ENCODE measurements at regions not wholly inside any gene's neighbourhood (a gene's known extent, or its start where the extent isn't known, plus 50 kb on each side); places are given as distances from the start of the nearest gene placed in this dataset.
A peak's percentile ranks its signal among the peaks of the same experiment; 100 is the strongest.
"Not testable (repeated sequence)": the region's sequence is repeated elsewhere in the genome, so short reads cannot be mapped to it uniquely, and the experiment has no call there.

- Mint-ChIP-seq H3K27ac (no peak overlapping the region), H3K9me3 (no peaks in the 10 kb centered on the region), H3K36me3 (no peaks in the 10 kb centered on the region)
- ATAC-seq (no peak), DNase-seq (ENCODE audit: low spot score in 2 of 2) (no peak)
Measured at GRCh38 chr2:156736950-156737349, 300.8 kb downstream of the GPD2 start.

- peak overlapping the region in 1 of 2 donors; percentile 20 for H3K27ac Mint-ChIP-seq
- no peak for ATAC-seq
Measured at GRCh38 chr2:156739301-156739700, 303.1 kb downstream of the GPD2 start.

GRCh38 chr2:156745619-156746018 lies 309.4 kb downstream of the GPD2 start:
- ATAC-seq (no peak), DNase-seq (ENCODE audit: low spot score in 2 of 2) (no peak)
- H3K27ac Mint-ChIP-seq, result no peak overlapping the region
- no peaks in the 10 kb centered on the region for H3K36me3 Mint-ChIP-seq
- H3K9me3 Mint-ChIP-seq, result no peaks in the 10 kb centered on the region

More at GRCh38 chr2:156739301-156739700, 303.1 kb downstream of the GPD2 start:
- no peaks in the 10 kb centered on the region for H3K9me3 Mint-ChIP-seq
- no peaks in the 10 kb centered on the region for H3K36me3 Mint-ChIP-seq
- no peak for DNase-seq (ENCODE audit: low spot score in 2 of 2)

GRCh38 chr2:156748221-156748620 lies 312.0 kb downstream of the GPD2 start:
- no peaks in the 10 kb centered on the region for H3K9me3 Mint-ChIP-seq
- no peak for ATAC-seq

GRCh38 chr2:156752042-156752441 lies 315.9 kb downstream of the GPD2 start:
- H3K9me3 Mint-ChIP-seq, result no peaks in the 10 kb centered on the region
- ATAC-seq, result no peak
- H3K27ac Mint-ChIP-seq, result no peak overlapping the region
- H3K36me3 Mint-ChIP-seq, result no peaks in the 10 kb centered on the region
- DNase-seq (ENCODE audit: low spot score in 2 of 2), result no peak

More at GRCh38 chr2:156748221-156748620, 312.0 kb downstream of the GPD2 start:
- no peak for DNase-seq (ENCODE audit: low spot score in 2 of 2)
- H3K36me3 Mint-ChIP-seq, result no peaks in the 10 kb centered on the region
- no peak overlapping the region for H3K27ac Mint-ChIP-seq

GRCh38 chr2:156753766-156754165 lies 317.6 kb downstream of the GPD2 start:
- ATAC-seq (no peak), DNase-seq (ENCODE audit: low spot score in 2 of 2) (no peak)
- Mint-ChIP-seq H3K36me3 (no peaks in the 10 kb centered on the region), H3K9me3 (no peaks in the 10 kb centered on the region), H3K27ac (peak overlapping the region in 1 of 2 donors; percentile 2)

GRCh38 chr2:156756516-156756915 lies 320.3 kb downstream of the GPD2 start:
- no peak overlapping the region for H3K27ac Mint-ChIP-seq
- H3K9me3 Mint-ChIP-seq, result no peaks in the 10 kb centered on the region
- no peak for ATAC-seq
- no peak for DNase-seq (ENCODE audit: low spot score in 2 of 2)
- no peaks in the 10 kb centered on the region for H3K36me3 Mint-ChIP-seq

- no peaks in the 10 kb centered on the region for H3K9me3 Mint-ChIP-seq
- no peaks in the 10 kb centered on the region for H3K36me3 Mint-ChIP-seq
- no peak for DNase-seq (ENCODE audit: low spot score in 2 of 2)
- no peak overlapping the region for H3K27ac Mint-ChIP-seq
- no peak for ATAC-seq
Measured at GRCh38 chr2:156763174-156763573, 327.0 kb downstream of the GPD2 start.

- Mint-ChIP-seq H3K27ac (no peak overlapping the region), H3K36me3 (no peaks in the 10 kb centered on the region), H3K9me3 (peaks cover 3 to 9% of the 10 kb centered on the region in 2 donors)
- DNase-seq (ENCODE audit: low spot score in 2 of 2) (no peak), ATAC-seq (no peak)
Measured at GRCh38 chr2:156765043-156765442, 328.9 kb downstream of the GPD2 start.

GRCh38 chr2:156765450-156765849 lies 329.3 kb downstream of the GPD2 start:
- DNase-seq (ENCODE audit: low spot score in 2 of 2) (no peak), ATAC-seq (no peak)
- H3K27ac Mint-ChIP-seq, result no peak overlapping the region
- H3K9me3 Mint-ChIP-seq, result peaks cover 5 to 11% of the 10 kb centered on the region in 2 donors
- no peaks in the 10 kb centered on the region for H3K36me3 Mint-ChIP-seq

GRCh38 chr2:156769802-156770201 lies 333.6 kb downstream of the GPD2 start:
- peaks cover 5 to 11% of the 10 kb centered on the region in 2 donors for H3K9me3 Mint-ChIP-seq
- ATAC-seq (no peak), DNase-seq (ENCODE audit: low spot score in 2 of 2) (no peak)
- H3K36me3 Mint-ChIP-seq, result no peaks in the 10 kb centered on the region
- H3K27ac Mint-ChIP-seq, result no peak overlapping the region

- ATAC-seq (no peak), DNase-seq (ENCODE audit: low spot score in 2 of 2) (no peak)
- Mint-ChIP-seq H3K27ac (no peak overlapping the region), H3K36me3 (no peaks in the 10 kb centered on the region), H3K9me3 (no peaks in the 10 kb centered on the region)
Measured at GRCh38 chr2:156778916-156779315, 342.7 kb downstream of the GPD2 start.

GRCh38 chr2:156779416-156780120 lies 343.4 kb downstream of the GPD2 start:
- H3K9me3 Mint-ChIP-seq, result no peaks in the 10 kb centered on the region
- H3K27ac Mint-ChIP-seq, result no peak overlapping the region
- DNase-seq (ENCODE audit: low spot score in 2 of 2) (no peak), ATAC-seq (no peak)
- no peaks in the 10 kb centered on the region for H3K36me3 Mint-ChIP-seq

GRCh38 chr2:156781677-156782076 lies 345.5 kb downstream of the GPD2 start:
- not testable (repeated sequence) for H3K27ac Mint-ChIP-seq; H3K36me3 Mint-ChIP-seq; H3K9me3 Mint-ChIP-seq; DNase-seq (ENCODE audit: low spot score in 2 of 2); ATAC-seq

- ATAC-seq (no peak), DNase-seq (ENCODE audit: low spot score in 2 of 2) (no peak)
- Mint-ChIP-seq H3K36me3 (no peaks in the 10 kb centered on the region), H3K27ac (no peak overlapping the region), H3K9me3 (no peaks in the 10 kb centered on the region)
Measured at GRCh38 chr2:156784020-156784701, 348.0 kb downstream of the GPD2 start.

GRCh38 chr2:156787517-156787916 lies 351.3 kb downstream of the GPD2 start:
- H3K36me3 Mint-ChIP-seq, result no peaks in the 10 kb centered on the region
- DNase-seq (ENCODE audit: low spot score in 2 of 2), result no peak
- no peak overlapping the region for H3K27ac Mint-ChIP-seq
- no peak for ATAC-seq
- no peaks in the 10 kb centered on the region for H3K9me3 Mint-ChIP-seq

GRCh38 chr2:156790343-156791037 lies 354.3 kb downstream of the GPD2 start:
- ATAC-seq (no peak), DNase-seq (ENCODE audit: low spot score in 2 of 2) (no peak)
- Mint-ChIP-seq H3K27ac (no peak overlapping the region), H3K9me3 (no peaks in the 10 kb centered on the region), H3K36me3 (no peaks in the 10 kb centered on the region)

All from activated naive CD4-positive, alpha-beta T cell treated with anti-CD3 and anti-CD28 coated beads, Interleukin-2, amount 50 U/mL, for 72 hours (primary cell).